ENCODE measurements at regions not wholly inside any gene's neighbourhood (a gene's known extent, or its start where the extent isn't known, plus 50 kb on each side); places are given as distances from the start of the nearest gene placed in this dataset.

DNA sequence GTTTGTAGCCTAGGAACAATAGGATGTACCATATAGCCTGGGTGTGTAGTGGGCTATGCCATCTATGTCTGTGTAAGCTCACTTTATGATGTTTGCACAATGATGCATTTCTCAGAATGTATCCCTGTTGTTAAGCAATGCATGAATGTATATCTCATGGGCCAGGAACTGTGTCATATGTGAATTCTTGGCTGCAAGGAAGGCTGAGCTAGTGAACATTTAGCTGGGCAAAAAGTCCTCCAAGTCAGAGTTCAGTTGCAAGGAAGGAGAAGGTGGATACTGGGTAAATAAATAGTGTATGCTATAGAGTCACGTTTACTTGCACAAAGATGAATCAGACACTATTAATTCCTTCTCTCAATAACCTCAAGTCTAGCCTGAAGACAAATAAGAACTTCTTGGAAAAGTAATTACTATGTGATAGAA is 136.1 kb downstream of the EHF start:
- TF ChIP-seq, protein P1, sequence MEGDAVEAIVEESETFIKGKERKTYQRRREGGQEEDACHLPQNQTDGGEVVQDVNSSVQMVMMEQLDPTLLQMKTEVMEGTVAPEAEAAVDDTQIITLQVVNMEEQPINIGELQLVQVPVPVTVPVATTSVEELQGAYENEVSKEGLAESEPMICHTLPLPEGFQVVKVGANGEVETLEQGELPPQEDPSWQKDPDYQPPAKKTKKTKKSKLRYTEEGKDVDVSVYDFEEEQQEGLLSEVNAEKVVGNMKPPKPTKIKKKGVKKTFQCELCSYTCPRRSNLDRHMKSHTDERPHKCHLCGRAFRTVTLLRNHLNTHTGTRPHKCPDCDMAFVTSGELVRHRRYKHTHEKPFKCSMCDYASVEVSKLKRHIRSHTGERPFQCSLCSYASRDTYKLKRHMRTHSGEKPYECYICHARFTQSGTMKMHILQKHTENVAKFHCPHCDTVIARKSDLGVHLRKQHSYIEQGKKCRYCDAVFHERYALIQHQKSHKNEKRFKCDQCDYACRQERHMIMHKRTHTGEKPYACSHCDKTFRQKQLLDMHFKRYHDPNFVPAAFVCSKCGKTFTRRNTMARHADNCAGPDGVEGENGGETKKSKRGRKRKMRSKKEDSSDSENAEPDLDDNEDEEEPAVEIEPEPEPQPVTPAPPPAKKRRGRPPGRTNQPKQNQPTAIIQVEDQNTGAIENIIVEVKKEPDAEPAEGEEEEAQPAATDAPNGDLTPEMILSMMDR (IDR thresholded peaks at IDR 0.05 in 8 of 11, conservative IDR thresholded peaks at IDR 0.05 in 3 of 11) = no peak
- TF ChIP-seq POLR2A (IDR thresholded peaks at IDR 0.05) (no peak), POLR2AphosphoS5 (IDR thresholded peaks at IDR 0.05) (no peak)

All from spleen (tissue), 7 donors.